ENCODE measurements at regions not wholly inside any gene's neighbourhood (a gene's known extent, or its start where the extent isn't known, plus 50 kb on each side); places are given as distances from the start of the nearest gene placed in this dataset.
"Not testable (repeated sequence)": the region's sequence is repeated elsewhere in the genome, so short reads cannot be mapped to it uniquely, and the experiment has no call there.

GRCh38 chr11:134944131-134944530, 532.1 kb upstream of the B3GAT1 start:
- DNase-seq (ENCODE audit: low read depth) = no peak

DNA sequence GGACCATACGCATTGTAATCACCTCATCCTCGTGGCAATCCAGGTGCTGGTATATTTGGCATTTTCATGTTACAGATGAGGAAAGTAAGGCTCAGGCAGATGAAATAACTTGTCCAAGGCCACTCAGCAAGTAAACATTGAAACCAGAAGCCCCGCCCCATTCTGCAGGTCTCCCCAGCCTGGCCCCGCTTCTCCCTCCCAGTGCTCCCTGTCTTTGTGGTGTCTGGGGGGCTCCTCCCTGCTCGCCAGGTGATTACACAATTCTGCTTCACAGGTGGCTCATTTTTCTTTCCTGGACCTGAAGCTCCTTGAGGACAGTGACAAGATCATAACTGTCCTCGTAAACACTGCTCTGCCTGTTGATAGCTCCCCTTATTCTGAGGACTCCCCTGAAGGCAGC, 531.5 kb upstream of the B3GAT1 start:
- DNase-seq (ENCODE audit: low read depth) = no peak

GRCh38 chr11:134942681-134943080, 530.6 kb upstream of the B3GAT1 start:
- no peak for DNase-seq (ENCODE audit: low read depth)

DNA sequence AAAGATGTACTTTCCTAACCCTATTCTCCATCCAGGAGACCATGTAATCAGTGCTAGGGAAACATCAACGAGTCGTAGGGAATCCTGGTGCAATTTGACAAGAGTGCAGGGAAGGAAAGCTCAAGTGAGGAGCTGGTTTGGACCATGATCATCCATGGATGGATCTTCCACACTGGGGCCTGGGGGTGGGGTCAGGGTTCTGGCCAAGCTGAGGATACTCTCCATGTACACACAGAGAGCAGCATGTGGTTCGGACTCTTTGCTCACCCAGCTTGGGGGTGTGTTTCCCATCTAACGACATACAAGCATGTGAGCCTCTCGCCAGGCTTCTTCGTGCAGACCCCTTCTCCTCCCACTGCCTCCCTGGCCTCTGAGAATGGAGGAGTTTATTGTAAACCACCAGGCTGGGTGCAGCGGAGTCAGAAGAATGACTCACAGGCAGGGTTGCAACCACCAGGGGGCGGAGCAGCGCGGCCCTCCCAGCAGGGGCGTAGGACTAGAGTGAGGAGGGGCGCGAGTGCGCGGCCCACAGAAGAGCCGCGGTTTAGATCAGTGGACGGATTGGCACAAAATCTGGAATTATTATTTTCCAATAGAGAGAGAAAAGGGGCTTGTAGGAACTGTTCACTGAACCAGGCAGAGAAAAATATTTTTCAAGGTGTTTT, 530.0 kb upstream of the B3GAT1 start:
- DNase-seq (ENCODE audit: low read depth) = not testable (repeated sequence)

GRCh38 chr11:134941326-134941725, 529.3 kb upstream of the B3GAT1 start:
- DNase-seq (ENCODE audit: low read depth) = no peak

DNA sequence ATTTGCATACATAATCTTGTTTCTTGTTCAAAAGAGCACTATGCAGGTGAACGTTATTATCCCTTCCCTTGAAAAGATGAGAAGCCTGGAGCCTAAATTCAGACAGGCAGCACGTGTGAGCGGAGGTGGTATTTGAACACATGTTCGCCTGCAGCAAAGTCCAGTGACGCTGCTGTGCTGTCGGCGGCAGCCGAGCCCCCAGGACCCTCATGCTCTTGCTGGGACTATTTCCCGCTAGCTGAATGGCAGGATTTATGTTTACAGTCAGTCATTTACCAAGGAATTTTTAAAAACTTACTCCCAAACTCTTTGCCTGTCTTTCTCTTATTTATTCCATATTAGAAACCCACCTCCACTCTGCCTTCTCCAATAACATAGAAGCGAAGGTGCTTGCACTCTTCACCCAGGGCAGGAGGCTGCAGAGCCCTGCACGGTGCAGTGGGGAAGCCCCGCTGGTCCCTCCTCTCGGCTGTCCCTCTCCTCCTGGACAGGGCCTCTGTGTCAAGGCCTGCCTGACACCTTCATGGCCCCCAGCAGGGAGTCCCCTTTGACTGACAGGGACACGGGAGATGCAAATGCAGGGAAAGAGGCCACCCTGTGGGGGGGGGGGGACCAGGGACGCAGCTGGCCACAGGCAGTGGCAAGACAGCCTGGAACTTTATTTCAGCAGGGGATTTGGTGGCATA, 528.5 kb upstream of the B3GAT1 start:
- no peak for DNase-seq (ENCODE audit: low read depth)

- DNase-seq (ENCODE audit: low read depth) = no peak
Observed at GRCh38 chr11:134939905-134940304, 527.9 kb upstream of the B3GAT1 start.

- no peak for DNase-seq (ENCODE audit: low read depth)
Observed at GRCh38 chr11:134939031-134939430, 527.0 kb upstream of the B3GAT1 start.

DNA sequence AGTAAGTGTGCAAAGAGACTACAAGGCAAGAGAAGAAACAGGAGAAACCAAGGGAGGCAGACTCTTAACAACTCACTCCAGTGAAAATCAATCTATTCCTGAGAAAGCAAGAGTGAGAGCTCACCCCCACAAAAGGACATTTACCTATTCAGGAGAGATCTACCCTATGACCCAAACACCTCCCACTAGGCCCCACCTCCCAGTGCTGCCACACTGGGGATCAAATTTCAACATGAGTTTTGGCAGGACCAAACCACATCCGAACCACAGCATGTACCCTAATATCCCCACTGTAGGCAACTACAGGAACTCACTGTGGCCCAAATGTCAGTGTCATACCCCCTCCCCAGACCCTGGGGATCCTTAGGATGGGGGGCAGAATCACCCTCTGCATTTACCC, 526.2 kb upstream of the B3GAT1 start:
- DNase-seq (ENCODE audit: low read depth) = no peak

DNA sequence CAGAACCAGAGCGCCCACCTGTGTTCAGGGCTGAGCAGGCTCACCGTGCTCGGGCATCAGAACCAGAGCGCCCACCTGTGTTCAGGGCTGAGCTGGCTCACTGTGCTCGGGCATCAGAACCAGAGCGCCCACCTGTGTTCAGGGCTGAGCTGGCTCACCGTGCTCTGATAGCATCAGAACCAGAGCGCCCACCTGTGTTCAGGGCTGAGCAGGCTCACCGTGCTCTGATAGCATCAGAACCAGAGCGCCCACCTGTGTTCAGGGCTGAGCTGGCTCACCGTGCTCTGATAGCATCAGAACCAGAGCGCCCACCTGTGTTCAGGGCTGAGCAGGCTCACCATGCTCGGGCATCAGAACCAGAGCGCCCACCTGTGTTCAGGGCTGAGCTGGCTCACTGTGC, 525.2 kb upstream of the B3GAT1 start:
- DNase-seq (ENCODE audit: low read depth) = not testable (repeated sequence)

GRCh38 chr11:134932761-134933160, 520.7 kb upstream of the B3GAT1 start:
- DNase-seq (ENCODE audit: low read depth) = no peak

DNA sequence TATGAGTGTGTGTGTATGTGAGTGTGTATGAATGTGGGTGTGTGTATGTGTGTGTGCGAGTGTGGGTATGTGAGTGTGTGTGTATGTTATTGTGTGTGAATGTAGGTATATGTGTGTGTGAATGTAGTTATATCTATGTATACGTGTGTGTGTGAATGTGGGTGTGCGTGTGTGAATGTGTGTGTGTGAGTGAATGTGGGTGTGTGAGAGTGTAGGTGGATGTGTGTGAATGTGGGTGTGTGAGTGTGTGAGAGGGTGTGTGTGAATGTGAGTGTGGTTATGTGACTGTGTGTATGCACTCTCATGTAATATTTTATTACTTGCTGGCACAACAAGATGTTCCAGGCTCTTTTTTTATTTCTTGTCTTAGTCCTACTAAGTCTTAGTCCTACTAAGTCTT, 513.4 kb upstream of the B3GAT1 start:
- DNase-seq (ENCODE audit: low read depth) = no peak

GRCh38 chr11:134923441-134923840, 511.4 kb upstream of the B3GAT1 start:
- no peak for DNase-seq (ENCODE audit: low read depth)

DNA sequence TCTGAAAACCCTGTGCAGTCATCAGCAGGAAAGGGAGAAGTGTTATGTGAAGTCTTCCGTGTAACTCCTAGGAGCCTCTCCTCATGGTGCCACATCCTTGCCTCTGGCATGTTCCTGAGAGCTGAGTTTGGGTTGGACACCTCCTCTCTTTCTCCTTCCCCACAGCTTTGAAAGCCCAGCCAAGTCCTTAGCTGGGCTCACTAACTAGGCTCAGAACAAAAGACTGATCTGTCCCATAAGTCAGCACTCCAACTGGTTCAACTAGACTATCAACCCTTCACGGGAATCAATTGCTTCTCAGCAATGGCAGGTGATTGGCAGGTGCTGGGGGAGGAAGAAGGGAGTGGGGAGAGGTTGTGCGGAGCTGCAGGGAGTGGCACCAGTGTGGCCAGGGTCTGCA, 509.9 kb upstream of the B3GAT1 start:
- DNase-seq (ENCODE audit: low read depth) = no peak

GRCh38 chr11:134920851-134921608, 509.0 kb upstream of the B3GAT1 start:
- no peak for DNase-seq (ENCODE audit: low read depth)

DNA sequence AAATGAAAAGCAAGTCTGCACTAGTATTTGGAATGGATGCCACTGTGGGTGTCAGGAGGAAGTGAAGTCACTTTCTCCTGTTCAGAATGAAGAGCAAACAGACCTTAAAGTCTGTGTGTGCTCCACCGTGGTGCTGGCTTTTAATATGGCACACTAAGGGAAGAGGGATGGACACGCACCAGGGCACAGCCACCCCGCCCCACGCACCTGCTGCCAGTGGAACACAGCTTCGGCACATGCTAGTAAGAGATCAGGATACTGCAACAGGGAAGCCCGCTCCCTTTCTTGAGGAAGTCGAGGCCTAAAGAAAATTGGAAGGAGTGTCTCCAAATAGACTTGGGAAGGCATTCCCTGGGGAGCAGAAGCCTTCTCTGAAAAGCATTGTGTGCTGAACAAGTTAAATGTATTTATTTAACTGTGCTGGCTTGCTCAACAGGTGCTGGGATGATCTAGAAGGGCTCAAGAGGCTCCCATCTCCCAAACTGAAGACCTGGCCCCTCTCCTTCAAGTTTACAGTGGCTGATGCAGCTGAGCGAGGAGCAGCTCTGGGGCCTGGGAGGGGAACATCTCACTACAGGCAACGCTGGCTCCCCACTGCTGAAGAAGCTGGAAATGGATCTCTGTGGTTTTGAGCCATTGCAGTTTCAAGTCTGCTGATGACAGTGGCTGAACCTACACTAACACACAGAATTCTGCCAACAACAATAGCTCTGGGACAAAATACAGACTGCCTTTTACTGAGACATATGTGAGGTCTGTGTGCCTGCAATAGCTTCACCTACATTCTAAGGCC, 504.6 kb upstream of the B3GAT1 start:
- no peak for DNase-seq (ENCODE audit: low read depth)

DNA sequence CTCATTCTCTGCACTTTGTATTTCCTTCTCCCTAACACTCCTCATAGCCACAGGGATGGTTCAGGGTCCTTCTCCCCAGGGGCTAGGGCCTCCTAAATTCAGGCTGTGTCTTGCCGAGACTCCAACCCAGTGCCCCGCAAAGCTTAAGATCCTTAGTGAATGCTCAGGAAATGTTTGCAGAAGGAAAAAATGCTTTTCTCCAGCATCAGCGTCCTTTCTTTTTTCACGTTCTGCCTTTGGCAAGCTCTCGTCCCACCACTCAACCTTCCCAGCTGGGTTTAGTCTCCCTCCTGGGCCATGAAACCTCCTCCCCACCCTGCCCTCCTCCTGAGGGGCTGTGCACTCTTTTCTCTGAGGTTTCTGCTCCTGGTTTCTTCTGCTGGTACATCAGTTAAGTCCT, 503.8 kb upstream of the B3GAT1 start:
- DNase-seq (ENCODE audit: low read depth) = no peak

- no peak for DNase-seq (ENCODE audit: low read depth)
Observed at GRCh38 chr11:134915212-134915611, 503.2 kb upstream of the B3GAT1 start.

GRCh38 chr11:134913999-134914590, 502.1 kb upstream of the B3GAT1 start:
- no peak for DNase-seq (ENCODE audit: low read depth)

DNA sequence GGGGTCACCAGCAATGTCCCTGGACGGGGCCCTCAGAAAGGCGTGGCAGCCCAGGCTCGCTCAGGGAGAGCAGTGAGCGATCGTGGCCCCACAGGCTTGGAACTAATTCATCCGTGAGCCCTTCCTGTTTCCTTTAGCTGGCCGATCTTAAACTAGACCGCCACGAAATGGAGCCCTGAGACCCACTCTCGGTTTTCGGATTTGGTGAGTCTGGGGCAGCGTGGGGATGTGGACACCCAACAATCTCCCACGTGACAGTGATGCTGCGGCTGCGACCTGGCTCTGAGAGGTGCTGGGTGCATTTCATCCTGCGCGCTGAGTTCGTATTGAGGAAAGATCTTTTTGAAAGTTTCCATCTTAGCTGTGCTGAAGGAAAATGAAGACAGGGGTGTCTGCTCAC, 501.3 kb upstream of the B3GAT1 start:
- no peak for DNase-seq (ENCODE audit: low read depth)

GRCh38 chr11:134911514-134912180, 499.6 kb upstream of the B3GAT1 start:
- no peak for DNase-seq (ENCODE audit: low read depth)
